Gastrocnemius medialis (tissue), 4 donors: ENCODE measurements at regions not wholly inside any gene's neighbourhood (a gene's known extent, or its start where the extent isn't known, plus 50 kb on each side); places are given as distances from the start of the nearest gene placed in this dataset.

Source experiments
- ATAC-seq, 2 donors: fragments of 150-250 bp; one replicate each; pipeline ENCODE4 v1.9.1; 2016
- DNase-seq, 2 donors: peaks; one replicate each; pipeline ENCODE4 v3.0.0-alpha.2; 2019
- H3K27ac ChIP-seq, 4 donors: fragments of 200-600 bp; sonication (generic); 1 replicate in 1 of 4; 2 replicates in 3 of 4; pipeline ENCODE4 v1.5.1; 2016 to 2018; ENCODE audit warnings: mild to moderate bottlenecking in 2 of 4, moderate library complexity in 1 of 4
- H3K27me3 ChIP-seq, 3 donors: fragments of 200-600 bp; sonication (generic) in 2 of 3; 1 replicate in 1 of 3; 2 replicates in 2 of 3; pipeline versions ENCODE4 v1.5.1 to v1.6.0; 2016 to 2019; ENCODE audit warnings: mild to moderate bottlenecking in 1 of 3, moderate library complexity in 1 of 3
- H3K36me3 ChIP-seq, 2 donors: fragments of 200-600 bp; sonication (generic) in 1 of 2; one replicate each; pipeline ENCODE4 v1.5.1; 2017 to 2018
- H3K4me1 ChIP-seq, 2 donors: fragments of 200-600 bp; sonication (generic) in 1 of 2; one replicate each; pipeline ENCODE4 v1.5.1; 2016 to 2017; ENCODE audit warnings: mild to moderate bottlenecking in 2 of 2
- H3K4me3 ChIP-seq, 4 donors: fragments of 200-600 bp; sonication (generic) in 3 of 4; 1 replicate in 1 of 4; 2 replicates in 3 of 4; pipeline ENCODE4 v1.5.1; 2016 to 2019; ENCODE audit warnings: mild to moderate bottlenecking in 2 of 4
- H3K9me3 ChIP-seq, 3 donors: fragments of 200-600 bp; sonication (generic) in 2 of 3; 1 replicate in 1 of 3; 2 replicates in 2 of 3; pipeline ENCODE4 v1.5.1; 2016 to 2019
- CTCF ChIP-seq, 5 experiments: fragments of 450-650 bp in 3 of 5; fragments of 200-600 bp in 2 of 5; sonication (generic) in 2 of 5; IDR thresholded peaks in 4 of 5; conservative IDR thresholded peaks in 1 of 5; 1 replicate in 4 of 5; 2 replicates in 1 of 5; pipeline ENCODE4 v1.5.1; 2016 to 2019; ENCODE audit warnings: antibody characterized with exemption in 5 of 5, mild to moderate bottlenecking in 3 of 5, moderate library complexity in 3 of 5
- POLR2A ChIP-seq, 2 donors: fragments of 450-650 bp; IDR thresholded peaks; one replicate each; pipeline ENCODE4 v1.6.1; 2017; ENCODE audit warnings: antibody characterized with exemption in 2 of 2, mild to moderate bottlenecking in 2 of 2, moderate library complexity in 2 of 2
- in situ Hi-C, 4 donors: fragments of 200-750 bp; cut with MboI; loops; one replicate each; pipeline versions ENCODE4 v1.15.0 to v1.8.0; 2017; ENCODE audit warnings: low sequenced_read_pairs in 4 of 4
- intact Hi-C: fragments of 100-400 bp; cut with DNase I; formaldehyde crosslinking; loops from one replicate; pipeline ENCODE4 v1.15.1; 2023; ENCODE audit warnings: low total_unique reads

- H3K9me3 ChIP-seq = no peaks in the 10 kb centered on the region
- in situ Hi-C loops = no loop called here
- TF ChIP-seq CTCF (IDR thresholded peaks at IDR 0.05 in 4 of 5, conservative IDR thresholded peaks at IDR 0.05 in 1 of 5) = no peak
- TF ChIP-seq POLR2A (IDR thresholded peaks at IDR 0.05) = no peak
- H3K27ac ChIP-seq = no peak overlapping the region
- no peaks in the 10 kb centered on the region for H3K27me3 ChIP-seq
- no peaks in the 10 kb centered on the region for H3K36me3 ChIP-seq
- DNase-seq (no peak), ATAC-seq (peak in 1 of 2 donors; percentile 52)
- peaks cover 17 to 21% of the 10 kb centered on the region in 2 donors for H3K4me1 ChIP-seq
- H3K4me3 ChIP-seq = no peak overlapping the region
- intact Hi-C loops = no loop called here
Measured at GRCh38 chr2:38438883-38439612, 62.0 kb upstream of the ATL2 start.

GRCh38 chr2:38438133-38438882 is 61.2 kb upstream of the ATL2 start:
- in situ Hi-C loops (no loop called here), intact Hi-C loops (no loop called here)
- peaks cover 14 to 19% of the 10 kb centered on the region in 2 donors for H3K4me1 ChIP-seq
- H3K36me3 ChIP-seq = no peaks in the 10 kb centered on the region
- H3K4me3 ChIP-seq = no peak overlapping the region
- no peak overlapping the region for H3K27ac ChIP-seq
- TF ChIP-seq CTCF (IDR thresholded peaks at IDR 0.05 in 4 of 5, conservative IDR thresholded peaks at IDR 0.05 in 1 of 5) (no peak), POLR2A (IDR thresholded peaks at IDR 0.05) (no peak)
- no peak for DNase-seq
- no peak for ATAC-seq
- no peaks in the 10 kb centered on the region for H3K9me3 ChIP-seq
- H3K27me3 ChIP-seq = no peaks in the 10 kb centered on the region

GRCh38 chr2:38436227-38436664 is 59.2 kb upstream of the ATL2 start:
- H3K27me3 ChIP-seq = no peaks in the 10 kb centered on the region
- no peaks in the 10 kb centered on the region for H3K36me3 ChIP-seq
- no peaks in the 10 kb centered on the region for H3K9me3 ChIP-seq
- no peak for ATAC-seq
- peaks cover 0 to 9% of the 10 kb centered on the region in 2 donors for H3K4me1 ChIP-seq
- H3K4me3 ChIP-seq = no peak overlapping the region
- in situ Hi-C loops (no loop called here), intact Hi-C loops (no loop called here)
- DNase-seq = no peak
- TF ChIP-seq POLR2A (IDR thresholded peaks at IDR 0.05) = no peak
- no peak for TF ChIP-seq CTCF (IDR thresholded peaks at IDR 0.05 in 4 of 5, conservative IDR thresholded peaks at IDR 0.05 in 1 of 5)
- H3K27ac ChIP-seq = no peak overlapping the region

GRCh38 chr2:38435775-38436174 is 58.7 kb upstream of the ATL2 start:
- H3K27ac ChIP-seq = no peak overlapping the region
- in situ Hi-C loops (no loop called here), intact Hi-C loops (no loop called here)
- H3K9me3 ChIP-seq = no peaks in the 10 kb centered on the region
- no peaks in the 10 kb centered on the region for H3K36me3 ChIP-seq
- no peak overlapping the region for H3K4me3 ChIP-seq
- H3K27me3 ChIP-seq = no peaks in the 10 kb centered on the region
- DNase-seq (no peak), ATAC-seq (no peak)
- TF ChIP-seq CTCF (IDR thresholded peaks at IDR 0.05 in 4 of 5, conservative IDR thresholded peaks at IDR 0.05 in 1 of 5) (no peak), POLR2A (IDR thresholded peaks at IDR 0.05) (no peak)
- H3K4me1 ChIP-seq = peaks cover 0 to 7% of the 10 kb centered on the region in 2 donors
